ENCODE measurements at regions not wholly inside any gene's neighbourhood (a gene's known extent, or its start where the extent isn't known, plus 50 kb on each side); places are given as distances from the start of the nearest gene placed in this dataset.

- TF ChIP-seq, protein P1, sequence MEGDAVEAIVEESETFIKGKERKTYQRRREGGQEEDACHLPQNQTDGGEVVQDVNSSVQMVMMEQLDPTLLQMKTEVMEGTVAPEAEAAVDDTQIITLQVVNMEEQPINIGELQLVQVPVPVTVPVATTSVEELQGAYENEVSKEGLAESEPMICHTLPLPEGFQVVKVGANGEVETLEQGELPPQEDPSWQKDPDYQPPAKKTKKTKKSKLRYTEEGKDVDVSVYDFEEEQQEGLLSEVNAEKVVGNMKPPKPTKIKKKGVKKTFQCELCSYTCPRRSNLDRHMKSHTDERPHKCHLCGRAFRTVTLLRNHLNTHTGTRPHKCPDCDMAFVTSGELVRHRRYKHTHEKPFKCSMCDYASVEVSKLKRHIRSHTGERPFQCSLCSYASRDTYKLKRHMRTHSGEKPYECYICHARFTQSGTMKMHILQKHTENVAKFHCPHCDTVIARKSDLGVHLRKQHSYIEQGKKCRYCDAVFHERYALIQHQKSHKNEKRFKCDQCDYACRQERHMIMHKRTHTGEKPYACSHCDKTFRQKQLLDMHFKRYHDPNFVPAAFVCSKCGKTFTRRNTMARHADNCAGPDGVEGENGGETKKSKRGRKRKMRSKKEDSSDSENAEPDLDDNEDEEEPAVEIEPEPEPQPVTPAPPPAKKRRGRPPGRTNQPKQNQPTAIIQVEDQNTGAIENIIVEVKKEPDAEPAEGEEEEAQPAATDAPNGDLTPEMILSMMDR (IDR thresholded peaks at IDR 0.05), result no peak
- TF ChIP-seq EZH2 (IDR thresholded peaks at IDR 0.05; ENCODE audit: borderline replicate concordance, insufficient read depth, low read depth, low read length, poor library complexity, severe bottlenecking), result no peak
- ATAC-seq (ENCODE audit: low read depth), result no peak
Measured at GRCh38 chr5:87094833-87095232, 172.8 kb upstream of the RASA1 start.

DNA sequence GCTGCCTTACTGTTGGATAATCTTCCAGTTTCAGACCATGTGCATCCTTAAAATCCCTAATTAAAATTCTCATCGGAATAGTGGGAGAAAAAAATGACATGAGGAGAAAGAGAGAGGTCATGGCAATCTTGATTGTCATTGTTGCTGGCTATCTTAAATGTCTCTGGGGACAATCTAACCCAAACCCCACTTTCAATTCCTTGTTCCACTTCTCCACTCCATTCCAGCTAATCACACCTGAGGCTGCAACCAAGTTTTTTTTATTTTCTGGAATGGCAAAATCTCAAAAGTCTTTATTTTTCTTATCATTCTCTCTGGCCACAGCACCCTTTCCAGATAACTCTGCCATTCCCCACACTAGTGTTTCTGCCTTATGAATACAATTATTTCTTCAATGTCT, 171.9 kb upstream of the RASA1 start:
- intact Hi-C loops (cut with micrococcal nuclease), result no loop called here
- Histone ChIP-seq H3K4me3 (ENCODE audit: control extremely low read depth in 1 of 5, extremely low read depth in 1 of 5, insufficient read depth in 1 of 5, low read depth in 2 of 5, low read length in 4 of 5) (no peak overlapping the region), H3K9ac (ENCODE audit: low read length) (no peak overlapping the region), H3K27me3 (replicated peaks in 1 of 4; ENCODE audit: control extremely low read depth in 1 of 4, control insufficient read depth in 3 of 4, insufficient read depth in 4 of 4, low read length in 3 of 4) (no peaks in the 10 kb centered on the region), H4K20me1 (ENCODE audit: control insufficient read depth, insufficient read depth, low read length, poor library complexity, severe bottlenecking) (no peaks in the 10 kb centered on the region), H3K4me2 (replicated peaks; ENCODE audit: low read depth, low read length, poor library complexity, severe bottlenecking) (no peak overlapping the region), H3K27ac (ENCODE audit: low read length in 2 of 2) (no peak overlapping the region), H3K79me2 (ENCODE audit: control insufficient read depth, insufficient read depth, low read length) (no peaks in the 10 kb centered on the region), H3K9me3 (ENCODE audit: control extremely low read depth in 1 of 3, control insufficient read depth in 2 of 3, insufficient read depth in 1 of 3, low read length in 2 of 3) (no peaks in the 10 kb centered on the region), H3K4me1 (ENCODE audit: control insufficient read depth in 2 of 2, insufficient read depth in 2 of 2, low read length in 2 of 2) (peaks cover 13 to 25% of the 10 kb centered on the region in 2 donors), H2AFZ (ENCODE audit: insufficient read depth, low read depth, low read length, poor library complexity, severe bottlenecking) (no peak overlapping the region), H3K36me3 (replicated peaks in 1 of 2; ENCODE audit: control extremely low read depth in 1 of 2, control insufficient read depth in 1 of 2, extremely low read depth in 1 of 2, insufficient read depth in 2 of 2, low read length in 1 of 2) (no peaks in the 10 kb centered on the region)
- ChIA-PET POLR2A (no interaction called here), CTCF (interaction anchor here (1.0 kb wide), 1 partner anchor 26 kb away, joined by 3 read pairs; no protein-coding TSS in a partner anchor)
- DNase-seq (no peak), ATAC-seq (ENCODE audit: low read depth) (no peak)
- no peak overlapping the region for H3K4me3 Mint-ChIP-seq
- H3K27ac Mint-ChIP-seq, result no peak overlapping the region
- WGBS (ENCODE audit: insufficient coverage), result no CpG with 5 or more reads among the region's 1 CpG
- TF ChIP-seq, protein P1 (IDR thresholded peaks at IDR 0.05), result no peak
- H3K4me1 Mint-ChIP-seq, result peaks cover 31% of the 10 kb centered on the region
- H3K9me3 Mint-ChIP-seq (ENCODE audit: insufficient read depth), result no peaks in the 10 kb centered on the region
- H3K27me3 Mint-ChIP-seq, result no peaks in the 10 kb centered on the region

More at GRCh38 chr5:87094833-87095232, 172.8 kb upstream of the RASA1 start:
- Histone ChIP-seq H3K4me2 (replicated peaks; ENCODE audit: low read depth, low read length, poor library complexity, severe bottlenecking) (no peak overlapping the region), H4K20me1 (ENCODE audit: control insufficient read depth, insufficient read depth, low read length, poor library complexity, severe bottlenecking) (no peaks in the 10 kb centered on the region), H3K4me1 (ENCODE audit: control insufficient read depth in 2 of 2, insufficient read depth in 2 of 2, low read length in 2 of 2) (peaks cover 8 to 19% of the 10 kb centered on the region in 2 donors), H3K36me3 (replicated peaks in 1 of 2; ENCODE audit: control extremely low read depth in 1 of 2, control insufficient read depth in 1 of 2, extremely low read depth in 1 of 2, insufficient read depth in 2 of 2, low read length in 1 of 2) (no peaks in the 10 kb centered on the region), H3K79me2 (ENCODE audit: control insufficient read depth, insufficient read depth, low read length) (no peaks in the 10 kb centered on the region), H3K9me3 (ENCODE audit: control extremely low read depth in 1 of 3, control insufficient read depth in 2 of 3, insufficient read depth in 1 of 3, low read length in 2 of 3) (no peaks in the 10 kb centered on the region), H3K27me3 (replicated peaks in 1 of 4; ENCODE audit: control extremely low read depth in 1 of 4, control insufficient read depth in 3 of 4, insufficient read depth in 4 of 4, low read length in 3 of 4) (no peaks in the 10 kb centered on the region), H3K27ac (ENCODE audit: low read length in 2 of 2) (no peak overlapping the region), H3K9ac (ENCODE audit: low read length) (no peak overlapping the region), H2AFZ (ENCODE audit: insufficient read depth, low read depth, low read length, poor library complexity, severe bottlenecking) (no peak overlapping the region), H3K4me3 (ENCODE audit: control extremely low read depth in 1 of 5, extremely low read depth in 1 of 5, insufficient read depth in 1 of 5, low read depth in 2 of 5, low read length in 4 of 5) (no peak overlapping the region)
- Mint-ChIP-seq H3K27me3 (no peaks in the 10 kb centered on the region), H3K27ac (no peak overlapping the region), H3K4me1 (peaks cover 23% of the 10 kb centered on the region), H3K9me3 (ENCODE audit: insufficient read depth) (no peaks in the 10 kb centered on the region), H3K4me3 (no peak overlapping the region)
- WGBS (ENCODE audit: insufficient coverage), result no CpG with 5 or more reads among the region's 4 CpGs
- DNase-seq, result no peak
- intact Hi-C loops (cut with micrococcal nuclease), result no loop called here
- CTCF ChIA-PET, result no interaction called here
- POLR2A ChIA-PET, result no interaction called here

All from B cell (primary cell).